HCT116 (cell line): ENCODE measurements at regions not wholly inside any gene's neighbourhood (a gene's known extent, or its start where the extent isn't known, plus 50 kb on each side); places are given as distances from the start of the nearest gene placed in this dataset.

Experiments used
- CEBPB ChIP-seq: IDR thresholded peaks from 2 replicates; pipeline ENCODE4 v1.6.1; 2012; ENCODE audit warnings: low read depth
- EGR1 ChIP-seq: IDR thresholded peaks from 2 replicates; pipeline ENCODE4 v1.6.1; 2012; ENCODE audit warnings: low read depth
- ELF1 ChIP-seq: IDR thresholded peaks from 2 replicates; pipeline ENCODE4 v1.6.1; 2012; ENCODE audit warnings: low read depth, borderline replicate concordance
- EZH2 ChIP-seq: fragments of 200-600 bp; sonication (generic); IDR thresholded peaks from 2 replicates; pipeline ENCODE4 v1.6.1; 2017; ENCODE audit warnings: antibody characterized with exemption, mixed run types
- EZH2phosphoT487 ChIP-seq: fragments of 200-600 bp; IDR thresholded peaks from 2 replicates; pipeline ENCODE4 v1.6.1; 2018; ENCODE audit warnings: antibody characterized with exemption, borderline replicate concordance
- FOSL1 ChIP-seq: IDR thresholded peaks from 2 replicates; pipeline ENCODE4 v1.6.1; 2012; ENCODE audit warnings: low read depth
- POLR2A ChIP-seq: IDR thresholded peaks from 2 replicates; pipeline ENCODE4 v1.7.0; 2011; ENCODE audit warnings: borderline replicate concordance; ENCODE audit not compliant: insufficient read depth, insufficient read length; ENCODE audit errors: extremely low read depth
- POLR2AphosphoS5 ChIP-seq: IDR thresholded peaks from 2 replicates; pipeline ENCODE4 v1.6.1; 2011; ENCODE audit warnings: mild to moderate bottlenecking, low read depth, low read length, moderate library complexity
- RAD21 ChIP-seq: IDR thresholded peaks from 2 replicates; pipeline ENCODE4 v1.6.1; 2012; ENCODE audit warnings: low read depth, mild to moderate bottlenecking
- SP1 ChIP-seq: IDR thresholded peaks from 2 replicates; pipeline ENCODE4 v1.6.1; 2012; ENCODE audit warnings: low read depth
- SRF ChIP-seq: IDR thresholded peaks from 2 replicates; pipeline ENCODE4 v1.6.1; 2012; ENCODE audit warnings: low read depth
- TF ChIP-seq, protein P1 (sequence below), 3 experiments: fragments of 200-600 bp in 1 of 3; sonication (generic) in 1 of 3; IDR thresholded peaks in 2 of 3; conservative IDR thresholded peaks in 1 of 3; 2 replicates each; pipeline ENCODE4 v1.5.1; 2012 to 2017; ENCODE audit warnings: low read depth in 2 of 3, low read length in 2 of 3, antibody characterized with exemption in 1 of 3, borderline replicate concordance in 1 of 3, control low read depth in 1 of 3, mild to moderate bottlenecking in 1 of 3, mixed read lengths in 1 of 3, mixed run types in 1 of 3, moderate library complexity in 1 of 3; ENCODE audit not compliant: insufficient read depth in 1 of 3
- TF ChIP-seq, protein P2 (sequence below): IDR thresholded peaks from 2 replicates; pipeline ENCODE4 v1.6.1; 2012; ENCODE audit warnings: low read depth
- TF ChIP-seq, protein P3 (sequence below): IDR thresholded peaks from 2 replicates; pipeline ENCODE4 v1.6.1; 2012

DNA sequence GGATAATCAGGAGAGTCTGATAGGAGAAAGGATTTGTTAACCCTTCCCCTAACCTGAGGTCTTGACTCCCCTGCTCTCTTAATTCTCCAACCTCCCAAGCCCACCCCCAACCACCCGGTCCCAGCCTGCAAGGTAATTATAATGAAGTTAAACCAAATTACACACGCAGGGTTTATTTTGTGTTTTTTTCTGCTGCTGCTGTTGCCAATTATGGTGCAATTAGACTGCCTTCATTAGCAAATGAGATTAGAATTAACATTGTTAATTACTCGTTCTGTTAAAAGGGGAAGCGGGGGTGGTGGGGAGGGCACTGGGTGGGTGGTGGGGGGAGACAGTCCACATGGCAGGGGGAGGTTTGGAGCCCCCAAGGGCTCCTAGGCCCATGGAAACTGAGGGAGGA lies 128.9 kb downstream of the CCT6B start:
- TF ChIP-seq FOSL1 (no peak), EZH2phosphoT487 (no peak), POLR2A (no peak), CEBPB (no peak), RAD21 (no peak), EGR1 (no peak), SP1 (no peak), ELF1 (no peak), POLR2AphosphoS5 (no peak), EZH2 (no peak), SRF (no peak)
- TF ChIP-seq, protein P1, sequence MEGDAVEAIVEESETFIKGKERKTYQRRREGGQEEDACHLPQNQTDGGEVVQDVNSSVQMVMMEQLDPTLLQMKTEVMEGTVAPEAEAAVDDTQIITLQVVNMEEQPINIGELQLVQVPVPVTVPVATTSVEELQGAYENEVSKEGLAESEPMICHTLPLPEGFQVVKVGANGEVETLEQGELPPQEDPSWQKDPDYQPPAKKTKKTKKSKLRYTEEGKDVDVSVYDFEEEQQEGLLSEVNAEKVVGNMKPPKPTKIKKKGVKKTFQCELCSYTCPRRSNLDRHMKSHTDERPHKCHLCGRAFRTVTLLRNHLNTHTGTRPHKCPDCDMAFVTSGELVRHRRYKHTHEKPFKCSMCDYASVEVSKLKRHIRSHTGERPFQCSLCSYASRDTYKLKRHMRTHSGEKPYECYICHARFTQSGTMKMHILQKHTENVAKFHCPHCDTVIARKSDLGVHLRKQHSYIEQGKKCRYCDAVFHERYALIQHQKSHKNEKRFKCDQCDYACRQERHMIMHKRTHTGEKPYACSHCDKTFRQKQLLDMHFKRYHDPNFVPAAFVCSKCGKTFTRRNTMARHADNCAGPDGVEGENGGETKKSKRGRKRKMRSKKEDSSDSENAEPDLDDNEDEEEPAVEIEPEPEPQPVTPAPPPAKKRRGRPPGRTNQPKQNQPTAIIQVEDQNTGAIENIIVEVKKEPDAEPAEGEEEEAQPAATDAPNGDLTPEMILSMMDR (IDR thresholded peaks at IDR 0.05 in 2 of 3, conservative IDR thresholded peaks at IDR 0.05 in 1 of 3; ENCODE audit: borderline replicate concordance in 1 of 3, insufficient read depth in 1 of 3, low read depth in 2 of 3, low read length in 2 of 3), result no peak
- TF ChIP-seq, protein P2, sequence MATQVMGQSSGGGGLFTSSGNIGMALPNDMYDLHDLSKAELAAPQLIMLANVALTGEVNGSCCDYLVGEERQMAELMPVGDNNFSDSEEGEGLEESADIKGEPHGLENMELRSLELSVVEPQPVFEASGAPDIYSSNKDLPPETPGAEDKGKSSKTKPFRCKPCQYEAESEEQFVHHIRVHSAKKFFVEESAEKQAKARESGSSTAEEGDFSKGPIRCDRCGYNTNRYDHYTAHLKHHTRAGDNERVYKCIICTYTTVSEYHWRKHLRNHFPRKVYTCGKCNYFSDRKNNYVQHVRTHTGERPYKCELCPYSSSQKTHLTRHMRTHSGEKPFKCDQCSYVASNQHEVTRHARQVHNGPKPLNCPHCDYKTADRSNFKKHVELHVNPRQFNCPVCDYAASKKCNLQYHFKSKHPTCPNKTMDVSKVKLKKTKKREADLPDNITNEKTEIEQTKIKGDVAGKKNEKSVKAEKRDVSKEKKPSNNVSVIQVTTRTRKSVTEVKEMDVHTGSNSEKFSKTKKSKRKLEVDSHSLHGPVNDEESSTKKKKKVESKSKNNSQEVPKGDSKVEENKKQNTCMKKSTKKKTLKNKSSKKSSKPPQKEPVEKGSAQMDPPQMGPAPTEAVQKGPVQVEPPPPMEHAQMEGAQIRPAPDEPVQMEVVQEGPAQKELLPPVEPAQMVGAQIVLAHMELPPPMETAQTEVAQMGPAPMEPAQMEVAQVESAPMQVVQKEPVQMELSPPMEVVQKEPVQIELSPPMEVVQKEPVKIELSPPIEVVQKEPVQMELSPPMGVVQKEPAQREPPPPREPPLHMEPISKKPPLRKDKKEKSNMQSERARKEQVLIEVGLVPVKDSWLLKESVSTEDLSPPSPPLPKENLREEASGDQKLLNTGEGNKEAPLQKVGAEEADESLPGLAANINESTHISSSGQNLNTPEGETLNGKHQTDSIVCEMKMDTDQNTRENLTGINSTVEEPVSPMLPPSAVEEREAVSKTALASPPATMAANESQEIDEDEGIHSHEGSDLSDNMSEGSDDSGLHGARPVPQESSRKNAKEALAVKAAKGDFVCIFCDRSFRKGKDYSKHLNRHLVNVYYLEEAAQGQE, result no peak
- TF ChIP-seq, protein P3, sequence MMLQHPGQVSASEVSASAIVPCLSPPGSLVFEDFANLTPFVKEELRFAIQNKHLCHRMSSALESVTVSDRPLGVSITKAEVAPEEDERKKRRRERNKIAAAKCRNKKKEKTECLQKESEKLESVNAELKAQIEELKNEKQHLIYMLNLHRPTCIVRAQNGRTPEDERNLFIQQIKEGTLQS, result no peak
